COLO668 (cell line): ENCODE measurements at regions not wholly inside any gene's neighbourhood (a gene's known extent, or its start where the extent isn't known, plus 50 kb on each side); places are given as distances from the start of the nearest gene placed in this dataset.

Experiments used
- DNase-seq: peaks from one replicate; lab custom pipeline; 2025; ENCODE audit not compliant: unreplicated experiment; lab: John Stamatoyannopoulos, UW

DNA sequence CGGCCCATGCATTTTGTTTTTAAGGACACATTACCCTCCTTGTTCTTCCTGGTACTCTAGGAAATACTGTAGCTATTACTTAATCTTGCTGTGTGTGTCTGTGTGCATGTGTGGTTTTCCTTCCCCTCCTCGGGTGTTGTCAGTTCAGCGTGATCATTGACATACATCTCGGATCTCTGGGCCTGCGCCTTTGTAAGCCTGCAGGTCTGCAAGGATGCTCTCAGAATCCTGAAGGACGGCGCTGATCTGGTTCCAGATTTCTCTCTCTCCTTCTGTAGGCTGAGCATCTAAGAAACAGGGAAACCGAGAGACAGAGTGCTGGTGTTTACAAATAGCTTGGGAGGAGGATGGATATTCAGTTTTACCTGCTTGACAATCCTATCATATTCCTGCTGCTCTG lies 100.2 kb downstream of the CYRIA start:
- no peak for DNase-seq

DNA sequence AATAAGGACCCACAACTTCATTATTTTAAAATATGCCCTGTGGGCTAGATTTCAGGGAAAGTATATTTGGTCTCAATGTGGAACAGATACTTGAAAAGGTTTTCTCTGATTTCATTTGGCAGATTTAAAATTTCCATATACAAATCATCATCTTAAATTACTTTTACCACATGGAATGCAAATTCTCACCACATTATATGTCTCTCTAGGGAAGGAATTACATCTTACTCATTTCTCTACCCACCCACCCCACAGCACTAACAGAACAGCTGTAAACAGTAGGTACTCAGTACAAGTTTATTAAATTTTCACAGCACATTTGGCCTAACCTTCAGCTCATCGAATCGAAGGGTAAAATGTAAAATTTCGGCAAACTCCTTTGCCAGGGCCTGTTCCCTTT lies 104.0 kb downstream of the CYRIA start:
- no peak for DNase-seq

DNA sequence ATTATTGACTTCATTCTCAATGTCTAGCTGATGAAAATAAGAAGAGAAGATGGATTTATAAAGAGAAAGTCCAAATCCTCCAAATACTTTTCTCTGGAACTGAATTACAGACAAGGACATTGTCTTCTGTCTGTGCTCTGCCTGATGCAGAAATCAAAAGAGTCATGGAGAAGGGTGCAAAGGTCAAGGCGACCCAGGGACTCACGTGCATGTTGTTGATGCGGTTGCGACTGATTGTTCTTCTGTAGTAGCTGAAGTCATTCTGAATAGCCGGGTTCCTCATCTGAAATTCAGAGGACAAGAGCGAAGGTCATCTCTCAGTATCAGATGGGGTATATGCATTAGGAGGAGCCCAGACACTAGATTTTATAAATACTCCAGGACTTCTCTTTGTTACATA lies 104.4 kb downstream of the CYRIA start:
- no peak for DNase-seq

GRCh38 chr2:16559278-16560067 lies 106.2 kb downstream of the CYRIA start:
- DNase-seq, result no peak

DNA sequence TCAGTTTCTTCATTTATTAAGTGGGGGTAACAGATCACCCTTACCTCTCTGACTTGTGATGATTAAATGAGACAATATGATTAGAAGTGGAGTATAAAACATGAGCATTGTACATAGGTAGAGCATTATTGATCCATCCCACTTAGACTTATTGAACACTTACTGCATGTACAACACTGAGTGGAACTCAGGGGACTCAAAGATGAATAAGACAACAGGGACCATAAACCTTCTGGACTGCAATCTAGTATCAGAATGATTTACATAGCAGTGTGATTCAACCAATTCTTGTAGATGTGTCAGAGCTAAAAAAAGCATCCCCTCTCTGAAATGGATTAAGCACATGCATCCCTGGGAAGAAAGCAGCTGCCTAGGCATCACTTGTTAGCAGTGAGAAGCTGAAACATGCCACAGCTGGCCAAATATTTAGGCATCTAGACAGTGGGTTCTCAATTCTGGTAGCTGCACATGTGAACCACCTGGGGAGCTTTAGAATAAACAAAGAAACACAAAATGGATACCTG lies 111.5 kb downstream of the CYRIA start:
- no peak for DNase-seq

DNA sequence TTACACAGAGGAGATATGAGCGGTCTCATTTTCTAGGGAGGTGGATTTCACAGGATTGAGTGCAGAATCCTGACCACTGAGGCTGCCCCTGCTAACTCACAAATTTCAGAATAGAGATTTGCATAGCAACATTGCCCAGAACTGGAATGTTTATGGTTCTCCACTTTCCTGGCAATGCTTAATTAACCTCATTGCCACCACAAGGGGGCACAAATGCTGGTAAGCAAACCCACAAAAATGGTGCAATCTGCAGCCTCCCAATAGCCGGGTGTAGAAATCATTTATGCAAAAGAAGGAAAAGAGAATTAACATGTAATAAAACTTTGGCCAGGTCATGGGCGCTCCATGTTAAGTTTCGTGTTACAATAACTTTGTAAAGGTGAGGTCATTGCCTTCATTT lies 112.4 kb downstream of the CYRIA start:
- DNase-seq, result peak; percentile 12

- no peak for DNase-seq
Measured at GRCh38 chr2:16552202-16552601, 113.4 kb downstream of the CYRIA start.

- DNase-seq, result no peak
Measured at GRCh38 chr2:16548036-16548435, 117.6 kb downstream of the CYRIA start.

- no peak for DNase-seq
Measured at GRCh38 chr2:16546128-16546754, 119.4 kb downstream of the CYRIA start.

GRCh38 chr2:16538707-16539106 lies 126.9 kb downstream of the CYRIA start:
- DNase-seq, result no peak

DNA sequence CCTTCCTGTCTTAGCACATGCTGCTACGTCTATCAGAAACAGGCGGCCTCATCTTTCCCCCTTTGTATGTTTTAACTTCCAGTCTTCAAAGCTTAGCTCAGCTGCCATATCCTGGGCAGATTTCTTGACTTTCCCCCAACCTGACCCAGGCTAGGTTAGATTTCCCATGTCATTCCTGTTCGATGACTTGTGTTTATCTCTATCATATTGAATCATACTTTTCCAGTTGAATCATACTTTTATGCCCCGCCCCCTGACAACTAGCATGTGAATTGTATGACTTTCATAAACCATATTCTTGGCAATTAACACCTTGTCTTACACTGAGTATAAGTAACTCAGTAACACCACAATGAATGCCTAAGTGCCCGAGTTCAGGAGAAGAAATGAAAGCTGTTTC lies 128.3 kb downstream of the CYRIA start:
- DNase-seq, result no peak

- DNase-seq, result no peak
Measured at GRCh38 chr2:16526193-16526592, 139.4 kb downstream of the CYRIA start.

GRCh38 chr2:16525265-16525887 lies 140.3 kb downstream of the CYRIA start:
- peak; percentile 41 for DNase-seq

GRCh38 chr2:16523711-16524110 lies 141.9 kb downstream of the CYRIA start:
- DNase-seq, result no peak

- DNase-seq, result no peak
Measured at GRCh38 chr2:16522031-16522831, 143.4 kb downstream of the CYRIA start.

GRCh38 chr2:16520891-16521290 lies 144.7 kb downstream of the CYRIA start:
- DNase-seq, result no peak

- DNase-seq, result no peak
Measured at GRCh38 chr2:16515696-16516095, 149.9 kb downstream of the CYRIA start.

DNA sequence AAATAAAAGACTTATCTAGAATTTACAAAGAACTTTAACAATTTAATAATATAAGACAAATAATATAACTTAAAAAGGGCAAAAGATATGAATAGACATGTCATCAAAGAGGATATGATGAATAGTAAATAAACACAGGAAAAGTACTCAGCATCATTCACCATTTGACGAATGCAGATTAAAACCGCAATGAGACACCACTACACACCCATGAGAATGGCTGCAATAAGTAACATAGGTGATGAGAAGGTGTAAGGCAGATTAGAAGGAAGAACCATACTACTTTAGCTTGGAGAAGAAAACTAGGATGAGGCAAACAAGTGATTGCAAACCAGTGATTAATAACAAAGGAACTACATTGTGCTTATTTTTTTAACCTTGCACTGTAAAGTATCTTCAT lies 152.0 kb downstream of the CYRIA start:
- no peak for DNase-seq

DNA sequence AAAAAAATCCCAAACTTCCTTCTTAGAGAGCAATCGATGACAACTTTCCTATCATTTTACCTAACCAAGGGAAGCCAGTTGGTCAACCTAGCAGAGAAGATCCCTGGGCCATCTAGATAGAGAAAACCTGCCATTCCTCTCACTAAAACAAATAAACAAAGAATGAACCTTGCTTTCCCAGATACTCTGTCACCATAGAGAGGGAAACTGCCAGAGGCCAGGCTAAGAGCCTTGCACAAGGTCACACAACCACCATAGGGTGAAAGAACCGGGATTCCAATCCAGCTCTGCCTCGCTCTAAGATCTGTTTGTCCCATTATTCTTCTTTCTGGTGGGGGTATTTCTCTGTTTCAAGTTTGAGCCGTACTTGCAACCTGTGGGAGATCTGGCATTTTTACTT lies 154.6 kb downstream of the CYRIA start:
- no peak for DNase-seq

- DNase-seq, result no peak
Measured at GRCh38 chr2:16509042-16509441, 156.6 kb downstream of the CYRIA start.

GRCh38 chr2:16508490-16508851 lies 157.2 kb downstream of the CYRIA start:
- DNase-seq, result no peak
